Endodermal cell (in vitro differentiated cells): ENCODE measurements at regions not wholly inside any gene's neighbourhood (a gene's known extent, or its start where the extent isn't known, plus 50 kb on each side); places are given as distances from the start of the nearest gene placed in this dataset.

ENCODE experiments used
- DNase-seq: peaks from one replicate; pipeline ENCODE4 v3.0.0-alpha.2; 2017
- H3K27ac ChIP-seq: 2 replicates; pipeline ENCODE4 v1.5.1; 2013; ENCODE audit warnings: mild to moderate bottlenecking, low read depth, low read length, moderate library complexity
- H3K27me3 ChIP-seq: 2 replicates; pipeline ENCODE4 v1.6.1; 2013; ENCODE audit warnings: mild to moderate bottlenecking, low read length, moderate library complexity; ENCODE audit not compliant: insufficient read depth, control insufficient read depth, poor library complexity, severe bottlenecking
- H3K36me3 ChIP-seq: 2 replicates; pipeline ENCODE4 v1.7.0; 2013; ENCODE audit warnings: mild to moderate bottlenecking, low read length, moderate library complexity; ENCODE audit not compliant: control insufficient read depth, insufficient read depth
- H3K4me1 ChIP-seq: one replicate; pipeline ENCODE4 v1.7.0; 2013; ENCODE audit warnings: low read length; ENCODE audit not compliant: control insufficient read depth, insufficient read depth
- H3K4me3 ChIP-seq: 2 replicates; pipeline ENCODE4 v1.5.1; 2013; ENCODE audit warnings: mild to moderate bottlenecking, low read length, moderate library complexity
- H3K9ac ChIP-seq: 2 replicates; pipeline ENCODE4 v1.6.1; 2013; ENCODE audit warnings: mild to moderate bottlenecking, low read length, moderate library complexity; ENCODE audit not compliant: poor library complexity, severe bottlenecking; ENCODE audit errors: extremely low read depth
- H3K9me3 ChIP-seq: 2 replicates; pipeline ENCODE4 v1.6.1; 2013; ENCODE audit warnings: mild to moderate bottlenecking, low read length, moderate library complexity; ENCODE audit not compliant: control insufficient read depth
- H3K27ac Mint-ChIP-seq: 2 replicates; pipeline ENCODE4 v1.8.0; 2020; ENCODE audit warnings: mixed read lengths
- H3K27me3 Mint-ChIP-seq: 2 replicates; pipeline ENCODE4 v1.8.0; 2021; ENCODE audit warnings: mild to moderate bottlenecking, mixed read lengths; ENCODE audit not compliant: insufficient read depth
- H3K36me3 Mint-ChIP-seq: 2 replicates; pipeline ENCODE4 v1.8.0; 2020; ENCODE audit warnings: low read depth, mixed read lengths
- H3K4me1 Mint-ChIP-seq: 2 replicates; pipeline ENCODE4 v1.8.0; 2020; ENCODE audit warnings: mixed read lengths
- H3K4me3 Mint-ChIP-seq: 2 replicates; pipeline ENCODE4 v1.8.0; 2020; ENCODE audit warnings: mild to moderate bottlenecking, moderate library complexity, mixed read lengths
- H3K9me3 Mint-ChIP-seq: 2 replicates; pipeline ENCODE4 v1.8.0; 2020; ENCODE audit warnings: mild to moderate bottlenecking, mixed read lengths
- CTCF ChIP-seq: fragments of 200-600 bp; sonication (generic); conservative IDR thresholded peaks from 2 replicates; pipeline ENCODE4 v1.5.0; 2021; ENCODE audit warnings: antibody characterized with exemption, mild to moderate bottlenecking
- WGBS, 2 experiments: methylation state at CpG; one replicate each; pipeline versions ENCODE4 v1.1.5 to v1.1.7; 2013; ENCODE audit warnings: missing lambda C conversion rate in 2 of 2, mixed read lengths in 1 of 2; ENCODE audit not compliant: insufficient coverage in 1 of 2, insufficient read length in 1 of 2; 5-methylcytosine and 5-hydroxymethylcytosine counted together

GRCh38 chr4:56224641-56225040 is 162.7 kb downstream of the AASDH start:
- DNase-seq, result no peak
- peaks cover 18% of the 10 kb centered on the region for H3K4me1 Mint-ChIP-seq
- no peak overlapping the region for H3K4me3 ChIP-seq
- peaks cover 10% of the 10 kb centered on the region for H3K9me3 Mint-ChIP-seq
- H3K27me3 Mint-ChIP-seq, result no peaks in the 10 kb centered on the region
- H3K36me3 ChIP-seq, result peaks cover 5% of the 10 kb centered on the region
- peaks cover 32% of the 10 kb centered on the region for H3K36me3 Mint-ChIP-seq
- no peak overlapping the region for H3K27ac ChIP-seq
- no peak overlapping the region for H3K27ac Mint-ChIP-seq
- H3K27me3 ChIP-seq, result no peaks in the 10 kb centered on the region
- H3K4me3 Mint-ChIP-seq, result no peak overlapping the region
- TF ChIP-seq CTCF, result no peak
- H3K9ac ChIP-seq, result no peak overlapping the region
- H3K9me3 ChIP-seq, result peaks cover 23% of the 10 kb centered on the region
- peaks cover 4% of the 10 kb centered on the region for H3K4me1 ChIP-seq
- WGBS, 2 experiments, result 100% methylated on average over 1 of the region's 1 CpG; no CpG with 5 or more reads in 1 of the 2 experiments

- no peak for TF ChIP-seq CTCF
- DNase-seq, result no peak
- Histone ChIP-seq H3K4me1 (peaks cover 4% of the 10 kb centered on the region), H3K27me3 (no peaks in the 10 kb centered on the region), H3K9me3 (peaks cover 14% of the 10 kb centered on the region), H3K4me3 (no peak overlapping the region), H3K27ac (no peak overlapping the region), H3K36me3 (no peaks in the 10 kb centered on the region), H3K9ac (no peak overlapping the region)
- Mint-ChIP-seq H3K36me3 (peaks cover 29% of the 10 kb centered on the region), H3K27ac (no peak overlapping the region), H3K9me3 (peaks cover 11% of the 10 kb centered on the region), H3K4me3 (no peak overlapping the region), H3K27me3 (no peaks in the 10 kb centered on the region), H3K4me1 (peaks cover 26% of the 10 kb centered on the region)
- WGBS, 2 experiments, result 96% methylated on average over 3 to 6 of the region's 6 CpGs
These were observed 164.8 kb downstream of the AASDH start for GRCh38 chr4:56222514-56222913.

GRCh38 chr4:56220261-56220660 is 167.0 kb downstream of the AASDH start:
- Mint-ChIP-seq H3K9me3 (peaks cover 19% of the 10 kb centered on the region), H3K4me1 (peaks cover 23% of the 10 kb centered on the region), H3K27ac (no peak overlapping the region), H3K27me3 (no peaks in the 10 kb centered on the region), H3K4me3 (no peak overlapping the region), H3K36me3 (peaks cover 39% of the 10 kb centered on the region)
- no peak overlapping the region for H3K4me3 ChIP-seq
- no peak for TF ChIP-seq CTCF
- no peak overlapping the region for H3K9ac ChIP-seq
- peaks cover 29% of the 10 kb centered on the region for H3K9me3 ChIP-seq
- H3K27me3 ChIP-seq, result no peaks in the 10 kb centered on the region
- 88 to 100% methylated on average over 1 to 3 of the region's 3 CpGs for WGBS, 2 experiments
- H3K27ac ChIP-seq, result no peak overlapping the region
- no peak for DNase-seq
- H3K4me1 ChIP-seq, result peaks cover 4% of the 10 kb centered on the region
- no peaks in the 10 kb centered on the region for H3K36me3 ChIP-seq
